HG02571 (cell line): ENCODE measurements at regions not wholly inside any gene's neighbourhood (a gene's known extent, or its start where the extent isn't known, plus 50 kb on each side); places are given as distances from the start of the nearest gene placed in this dataset.

Source experiments
- ATAC-seq: cut with Tn5 transposase; IDR thresholded peaks from one replicate; pipeline ENCODE4 v1.9.1; 2021; ENCODE audit warnings: mild to moderate bottlenecking, moderate library complexity; ENCODE audit not compliant: unreplicated experiment

- no peak for ATAC-seq
Measured at GRCh38 chr15:93887151-93887550, 344.2 kb upstream of the MCTP2 start.

- no peak for ATAC-seq
Measured at GRCh38 chr15:93882779-93883178, 348.6 kb upstream of the MCTP2 start.

DNA sequence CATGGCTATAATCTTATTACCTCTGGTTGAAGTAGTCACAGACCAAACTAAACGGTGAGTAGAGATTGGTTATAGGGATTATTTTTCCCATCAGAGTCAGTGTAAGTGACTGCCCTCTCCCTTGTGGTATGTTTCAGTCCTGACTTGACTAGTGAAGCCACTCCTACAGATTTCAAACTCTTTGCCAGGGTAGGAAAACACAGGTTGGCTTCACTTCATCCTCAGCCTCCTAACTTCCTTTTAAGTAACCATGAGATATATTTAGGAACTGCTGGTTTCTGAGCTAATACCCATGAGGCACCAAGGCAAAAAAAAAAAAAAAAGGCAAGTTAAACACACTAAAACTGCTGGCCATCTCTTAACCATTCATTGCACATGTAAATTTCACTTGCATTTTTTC is 349.2 kb upstream of the MCTP2 start:
- no peak for ATAC-seq

- ATAC-seq = no peak
Measured at GRCh38 chr15:93881310-93881709, 350.1 kb upstream of the MCTP2 start.

GRCh38 chr15:93880358-93880757 is 351.0 kb upstream of the MCTP2 start:
- no peak for ATAC-seq

GRCh38 chr15:93870583-93870982 is 360.8 kb upstream of the MCTP2 start:
- no peak for ATAC-seq

DNA sequence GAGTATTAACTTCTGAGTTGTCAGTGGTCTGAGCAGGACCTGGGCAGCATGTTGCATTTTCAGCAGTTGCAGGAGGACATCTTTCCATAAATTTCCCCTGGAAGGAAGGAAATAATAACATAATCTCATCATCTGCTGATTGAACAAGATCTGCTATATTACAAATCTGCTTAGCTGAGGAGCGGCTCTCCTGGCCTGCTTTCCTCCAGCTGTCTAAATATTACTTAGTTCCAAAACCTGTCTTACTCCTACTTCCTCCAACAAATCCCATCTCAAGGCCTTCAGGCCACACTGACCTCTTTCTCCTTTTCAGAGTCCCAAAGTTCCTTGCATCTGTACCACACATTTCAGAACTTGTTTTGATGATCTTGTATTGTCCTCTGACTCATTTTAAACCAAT is 364.4 kb upstream of the MCTP2 start:
- ATAC-seq = no peak

GRCh38 chr15:93866476-93866875 is 364.9 kb upstream of the MCTP2 start:
- no peak for ATAC-seq

DNA sequence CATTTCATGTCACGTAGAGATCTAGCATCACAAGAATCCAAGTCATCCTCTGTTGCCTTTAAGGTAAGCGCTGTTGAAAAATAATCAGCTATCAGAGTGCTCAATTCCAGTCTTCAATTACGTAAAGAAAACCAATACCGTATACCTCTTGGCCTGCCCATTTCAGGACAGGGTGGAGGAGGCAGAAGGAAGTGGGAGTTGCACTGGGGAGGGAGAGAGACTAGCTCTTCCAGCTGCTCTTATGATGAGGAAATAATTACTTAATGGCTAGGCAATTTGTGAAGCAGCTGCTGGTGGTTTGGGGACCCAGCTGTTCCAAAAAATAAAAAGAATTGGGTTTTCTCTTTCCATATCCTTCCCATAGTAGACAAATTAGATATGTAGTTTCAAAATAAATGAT is 365.8 kb upstream of the MCTP2 start:
- ATAC-seq = no peak

GRCh38 chr15:93862791-93863190 is 368.6 kb upstream of the MCTP2 start:
- no peak for ATAC-seq

DNA sequence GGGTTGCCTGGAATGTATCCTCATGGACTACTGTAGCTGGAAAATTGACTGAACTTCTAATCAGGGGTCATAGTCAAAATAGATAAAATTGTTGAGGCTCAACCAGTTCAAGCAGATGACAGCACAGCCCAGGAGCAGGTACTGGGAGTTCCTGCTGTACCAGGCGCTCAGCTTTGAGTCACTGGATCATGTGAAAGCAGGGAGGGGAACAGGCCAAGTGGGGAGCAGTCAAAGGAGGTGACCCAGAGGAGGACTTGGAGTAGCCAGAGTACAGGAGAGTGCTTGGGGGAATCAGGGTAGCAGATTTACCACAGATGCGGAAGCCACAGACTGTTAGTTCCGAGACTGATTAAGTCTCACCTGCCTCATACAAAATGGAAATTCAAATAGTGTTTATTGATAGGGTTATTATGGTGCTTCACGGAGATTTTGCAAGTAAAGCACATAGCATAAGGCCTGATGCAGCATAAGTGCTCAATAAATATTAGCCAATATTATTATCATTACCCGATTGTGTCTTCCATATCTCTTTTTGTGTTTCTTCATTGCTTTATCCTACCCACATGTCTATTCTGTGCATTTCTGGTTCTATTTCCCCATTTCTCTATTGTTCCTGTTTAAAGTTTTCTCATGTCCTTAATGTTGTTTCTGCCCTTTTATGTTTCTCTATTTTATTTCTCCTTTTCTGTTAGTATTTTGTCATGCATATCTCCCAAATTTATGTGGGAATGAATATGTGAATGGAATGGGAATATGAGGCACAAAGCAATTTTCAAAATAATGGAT is 369.2 kb upstream of the MCTP2 start:
- ATAC-seq = no peak

- ATAC-seq = no peak
Measured at GRCh38 chr15:93861413-93861812, 369.9 kb upstream of the MCTP2 start.

DNA sequence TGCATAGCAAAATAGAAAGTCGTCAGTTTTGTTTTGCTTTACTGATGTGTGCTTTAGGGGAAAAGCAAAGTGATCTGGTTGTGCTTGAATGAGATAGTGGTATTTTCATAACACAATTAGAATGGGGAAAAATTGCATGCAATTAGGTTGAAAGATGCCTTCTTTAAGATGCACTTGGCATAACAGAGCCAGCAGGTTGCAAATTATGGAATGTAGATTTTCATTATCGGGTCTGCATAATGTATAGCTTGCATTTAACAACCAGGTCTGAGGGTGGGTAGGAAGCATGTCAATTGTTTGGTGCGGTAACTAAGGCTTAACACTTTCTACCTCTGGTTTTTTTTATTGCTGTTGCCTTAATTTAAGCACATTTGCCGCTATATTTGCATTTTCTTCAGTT is 370.7 kb upstream of the MCTP2 start:
- no peak for ATAC-seq

- no peak for ATAC-seq
Measured at GRCh38 chr15:93859176-93859575, 372.2 kb upstream of the MCTP2 start.

DNA sequence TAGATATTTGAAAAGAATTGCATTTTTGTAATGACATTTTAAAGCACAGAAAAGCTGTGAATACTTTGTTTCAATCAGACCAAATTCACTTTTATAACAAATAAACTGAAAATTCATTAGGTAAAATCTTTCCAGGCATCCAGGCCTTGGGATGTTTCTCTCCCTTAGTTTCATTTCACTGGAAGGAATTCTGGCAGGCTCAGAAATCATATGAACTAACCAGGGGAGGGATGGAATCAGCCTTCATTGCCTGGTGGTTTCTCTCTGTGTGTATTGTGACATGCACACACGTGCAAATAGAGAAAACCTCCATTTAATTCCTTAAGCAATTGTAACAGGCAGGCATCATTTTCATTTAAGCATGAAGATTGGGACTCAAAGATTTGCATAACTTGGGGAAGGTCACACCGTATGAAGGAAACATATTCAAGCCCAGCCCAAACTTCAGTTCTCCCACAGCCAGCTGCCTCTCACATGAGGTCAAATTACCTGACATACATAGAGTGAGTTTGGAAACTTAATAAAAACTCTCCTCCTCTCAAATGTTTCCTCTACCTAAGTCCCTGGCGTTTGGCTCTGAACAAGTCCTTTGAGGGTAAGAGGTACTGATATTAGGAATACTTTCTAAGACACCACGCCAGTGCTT is 376.1 kb upstream of the MCTP2 start:
- no peak for ATAC-seq

- ATAC-seq = no peak
Measured at GRCh38 chr15:93854088-93854487, 377.3 kb upstream of the MCTP2 start.

- no peak for ATAC-seq
Measured at GRCh38 chr15:93852761-93853160, 378.6 kb upstream of the MCTP2 start.

- no peak for ATAC-seq
Measured at GRCh38 chr15:93848490-93848889, 382.9 kb upstream of the MCTP2 start.

GRCh38 chr15:93848076-93848475 is 383.3 kb upstream of the MCTP2 start:
- no peak for ATAC-seq

- ATAC-seq = no peak
Measured at GRCh38 chr15:93846148-93846547, 385.2 kb upstream of the MCTP2 start.

GRCh38 chr15:93837450-93837849 is 393.9 kb upstream of the MCTP2 start:
- no peak for ATAC-seq

DNA sequence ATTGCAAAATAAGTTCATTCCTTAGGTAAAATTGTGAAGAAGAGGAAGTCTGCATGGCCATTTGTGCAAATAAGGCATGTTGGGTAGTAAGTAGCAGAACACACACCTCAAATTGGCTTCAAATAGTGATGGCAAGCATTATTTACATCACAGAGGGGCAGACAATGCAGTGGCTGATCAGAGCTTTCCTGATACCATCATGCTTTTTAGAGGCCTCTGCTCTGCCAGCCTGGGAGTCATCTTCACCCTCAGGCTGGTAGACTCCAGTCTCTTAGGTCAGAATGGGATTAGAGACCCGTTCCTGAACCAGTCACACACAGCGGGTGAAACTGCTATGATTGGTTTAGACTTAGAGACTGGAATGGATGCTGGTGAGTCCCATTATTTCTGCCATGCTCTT is 396.0 kb upstream of the MCTP2 start:
- no peak for ATAC-seq

DNA sequence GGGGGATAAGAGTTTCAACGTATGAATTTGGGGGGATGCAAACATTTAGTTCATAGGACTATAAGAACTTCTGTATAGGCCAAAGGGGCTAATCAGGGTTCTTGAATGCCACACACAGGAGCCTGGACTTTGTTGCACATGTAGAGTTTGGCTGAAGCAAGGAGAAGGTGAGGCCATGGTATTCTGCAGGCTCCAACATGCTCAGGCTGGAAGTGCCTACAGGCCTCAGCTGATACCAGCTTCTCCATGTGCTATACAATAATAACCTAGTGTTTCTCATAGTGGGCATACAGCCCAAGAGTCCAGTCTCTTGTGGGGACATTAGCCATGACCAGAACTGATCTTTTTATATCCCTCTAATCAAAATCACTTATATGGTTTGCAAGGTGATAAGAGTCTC is 399.7 kb upstream of the MCTP2 start:
- ATAC-seq = no peak
